GM19239 (cell line): ENCODE measurements at regions not wholly inside any gene's neighbourhood (a gene's known extent, or its start where the extent isn't known, plus 50 kb on each side); places are given as distances from the start of the nearest gene placed in this dataset.
"Not testable (repeated sequence)": the region's sequence is repeated elsewhere in the genome, so short reads cannot be mapped to it uniquely, and the experiment has no call there.

ENCODE experiments used
- DNase-seq: peaks from one replicate; pipeline ENCODE4 v3.0.0; 2011; ENCODE audit warnings: low spot score; ENCODE audit not compliant: insufficient read length
- FAIRE-seq: peaks from 2 replicates; lab custom pipeline; 2011; peaks lifted over from hg19 to GRCh38; lab: Jason Lieb, UNC

DNA sequence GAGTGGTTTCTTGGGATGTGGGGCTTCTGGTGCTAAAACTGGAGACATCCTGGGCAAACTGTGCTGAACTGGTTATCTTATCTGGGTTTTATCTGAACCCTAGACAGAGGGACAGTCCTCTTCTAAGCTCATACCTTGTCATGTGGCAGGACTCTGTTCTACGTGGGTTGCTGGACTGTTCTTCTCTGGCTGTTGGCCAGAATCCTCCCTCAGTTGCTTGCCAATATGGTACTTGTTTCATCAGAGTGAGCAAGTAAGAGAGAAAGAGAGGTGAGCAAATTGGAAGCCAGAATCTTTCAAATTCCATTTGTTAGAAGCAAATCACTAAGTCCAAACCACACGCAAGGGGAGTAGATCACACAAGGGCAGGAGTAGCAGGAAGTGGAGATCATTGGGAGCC, 291.5 kb upstream of the TBL1XR1 start:
- no peak for FAIRE-seq
- no peak for DNase-seq

DNA sequence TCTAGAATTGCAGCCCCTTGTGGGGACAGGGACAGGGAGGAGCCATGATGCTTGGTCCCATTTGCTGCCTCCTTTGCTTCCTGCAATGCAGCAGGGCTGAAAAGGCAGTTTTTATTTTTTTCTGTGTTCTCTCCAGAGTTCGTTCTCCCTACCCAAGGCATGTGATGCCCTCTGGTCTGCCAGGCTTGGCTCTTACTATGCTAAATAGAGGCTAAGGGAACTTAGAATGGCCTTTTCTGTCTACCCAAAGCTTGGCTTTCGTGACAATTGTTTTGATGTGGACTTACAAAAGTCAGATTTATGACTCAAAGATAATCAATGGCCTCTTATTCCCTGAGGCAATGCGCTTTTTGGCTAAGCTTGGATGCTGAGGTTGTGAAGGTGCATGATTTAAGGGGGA, 293.3 kb upstream of the TBL1XR1 start:
- no peak for FAIRE-seq
- no peak for DNase-seq

DNA sequence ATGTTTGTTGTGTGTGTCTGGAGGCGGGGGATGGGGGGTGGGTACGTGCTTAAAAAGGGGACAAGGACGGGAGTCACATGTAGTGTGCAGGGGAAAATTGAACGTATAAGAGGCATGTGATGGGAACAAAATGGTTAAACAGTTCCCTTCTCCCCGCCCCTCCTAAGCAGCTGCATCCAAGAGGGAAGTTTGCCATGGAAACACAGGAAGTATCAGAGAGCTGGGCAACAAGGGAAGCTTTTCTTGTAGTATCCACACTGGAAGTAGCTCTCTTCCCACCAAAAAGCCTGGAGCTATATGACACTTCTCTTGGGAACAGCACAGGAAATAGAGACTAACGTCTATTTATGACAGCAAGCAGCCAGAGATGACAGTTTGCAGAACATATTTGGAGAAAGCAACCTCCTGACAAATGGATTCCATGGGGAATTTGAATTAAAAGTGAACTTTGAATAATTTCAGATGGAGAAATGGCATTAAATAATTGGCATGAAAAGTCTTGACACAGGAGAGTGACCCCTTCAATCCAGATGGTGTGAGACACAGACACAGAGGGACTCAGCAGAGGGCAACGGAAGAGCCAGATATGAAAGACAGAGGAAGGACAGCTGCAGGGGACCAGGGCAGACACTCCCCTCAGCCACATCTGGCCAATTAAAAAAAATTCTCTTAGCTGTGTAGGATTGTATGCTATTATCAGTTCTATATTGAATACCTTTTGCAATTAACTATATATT, 294.2 kb upstream of the TBL1XR1 start:
- DNase-seq (no peak), FAIRE-seq (no peak)

DNA sequence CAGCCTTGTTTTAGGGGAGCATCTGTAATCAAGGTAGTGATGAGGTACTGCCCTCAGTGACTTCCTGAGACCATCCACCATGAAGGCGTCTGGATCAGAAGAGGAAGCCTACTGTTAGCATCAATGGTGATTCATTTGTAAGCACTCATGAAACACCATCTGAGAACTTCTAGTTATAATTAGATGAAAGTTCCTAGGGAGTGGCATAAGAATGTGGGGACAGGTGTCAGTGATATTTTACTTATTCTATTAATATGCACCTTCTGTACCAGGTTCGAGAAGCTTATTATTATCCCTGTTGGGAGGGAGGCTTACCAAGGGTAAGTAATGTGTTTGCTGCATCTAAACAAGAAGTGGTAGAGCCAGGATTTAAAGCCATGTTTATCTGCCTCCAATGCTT, 295.8 kb upstream of the TBL1XR1 start:
- FAIRE-seq (no peak), DNase-seq (no peak)

DNA sequence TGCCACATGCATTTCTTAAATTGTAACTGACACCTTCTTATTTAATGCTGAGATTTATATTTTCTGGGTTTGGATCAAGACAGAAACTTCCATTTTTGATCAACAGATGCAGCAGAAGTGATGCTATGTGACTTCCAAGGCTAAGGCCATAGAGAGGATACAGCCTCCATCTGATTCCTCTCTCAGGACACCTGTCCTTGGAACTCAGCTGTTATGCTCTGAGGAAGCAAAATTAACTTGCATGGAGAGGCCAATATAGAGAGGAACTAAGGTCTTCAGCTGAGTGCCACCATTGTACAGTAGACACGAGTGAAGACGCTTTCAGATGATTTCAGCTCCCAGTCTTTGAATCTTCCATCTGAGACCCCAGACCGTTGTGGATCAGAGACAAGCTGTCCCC, 296.9 kb upstream of the TBL1XR1 start:
- DNase-seq, result no peak
- FAIRE-seq, result no peak

DNA sequence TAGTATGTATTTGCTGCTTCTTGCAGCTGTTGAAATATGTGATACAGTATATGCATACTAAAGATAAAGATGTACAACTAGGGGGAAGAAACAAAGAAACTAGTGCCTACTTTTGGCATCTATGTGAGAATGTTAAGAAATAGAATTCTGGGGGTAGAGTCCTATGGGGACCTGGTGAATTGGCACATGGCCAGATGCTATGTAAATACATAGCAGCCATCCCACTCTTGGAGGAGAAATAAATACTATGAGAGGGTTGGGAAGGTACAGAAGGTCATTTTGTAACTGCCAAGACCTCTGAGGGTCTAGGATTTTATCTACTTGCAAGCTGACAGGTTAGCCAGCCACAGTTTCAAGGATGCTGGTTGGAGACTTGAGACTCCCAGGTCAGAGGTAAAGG, 298.3 kb upstream of the TBL1XR1 start:
- no peak for FAIRE-seq

DNA sequence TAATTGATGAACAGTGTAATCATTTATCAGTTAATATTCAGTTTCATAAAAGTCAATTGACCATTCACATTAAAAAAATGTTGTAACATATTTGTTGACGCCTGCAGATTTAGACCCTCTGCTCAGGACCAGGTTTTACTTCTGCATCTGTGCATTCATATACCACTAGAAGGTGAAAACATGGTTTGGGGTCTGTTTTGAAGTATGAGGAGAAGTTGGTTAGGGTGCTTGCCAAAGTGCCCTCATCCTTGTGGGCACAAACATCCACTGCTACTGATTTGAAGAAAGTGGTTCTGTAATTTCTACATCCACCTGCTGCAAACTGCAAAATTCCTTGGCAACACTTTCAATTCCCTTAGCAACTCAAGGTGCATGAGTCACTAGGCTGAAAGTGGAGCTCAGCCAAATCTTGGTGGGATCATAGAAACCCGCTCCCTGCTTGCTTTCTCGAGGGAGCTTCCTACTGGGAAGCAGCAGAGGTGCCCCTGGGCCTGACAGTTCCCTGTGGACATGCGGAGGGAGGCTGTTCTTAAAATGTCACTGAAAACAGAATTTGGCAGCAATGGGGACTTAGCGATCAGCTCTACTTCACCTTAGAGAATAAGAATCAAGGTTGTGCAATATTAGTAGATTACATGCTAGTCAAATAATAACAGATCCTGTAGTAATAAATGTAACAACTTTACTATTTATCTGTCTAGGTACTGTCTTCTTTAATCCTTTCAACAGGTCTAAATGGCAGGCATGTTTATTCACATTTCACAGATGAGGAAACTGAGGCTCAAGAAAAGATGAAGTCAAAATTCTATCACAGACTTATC, 301.0 kb upstream of the TBL1XR1 start:
- FAIRE-seq, result no peak
- DNase-seq, result no peak

More for the DNA sequence above, 298.3 kb upstream of the TBL1XR1 start:
- DNase-seq, result no peak

DNA sequence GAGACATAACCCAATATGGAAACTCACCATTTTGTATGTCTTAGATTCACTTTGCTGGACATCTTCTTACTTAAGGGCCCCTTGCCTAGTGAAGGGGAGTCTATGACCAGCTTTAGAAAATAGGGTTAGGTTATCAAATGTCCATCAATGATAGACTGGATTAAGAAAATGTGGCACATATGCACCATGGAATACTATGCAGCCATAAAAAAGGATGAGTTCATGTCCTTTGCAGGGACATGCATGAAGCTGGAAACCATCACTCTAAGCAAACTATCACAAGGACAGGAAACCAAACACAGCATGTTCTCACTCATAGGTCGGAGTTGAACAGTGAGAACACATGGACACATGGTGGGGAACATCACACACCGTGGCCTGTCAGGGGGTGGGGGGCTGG, 301.8 kb upstream of the TBL1XR1 start:
- not testable (repeated sequence) for DNase-seq, FAIRE-seq

DNA sequence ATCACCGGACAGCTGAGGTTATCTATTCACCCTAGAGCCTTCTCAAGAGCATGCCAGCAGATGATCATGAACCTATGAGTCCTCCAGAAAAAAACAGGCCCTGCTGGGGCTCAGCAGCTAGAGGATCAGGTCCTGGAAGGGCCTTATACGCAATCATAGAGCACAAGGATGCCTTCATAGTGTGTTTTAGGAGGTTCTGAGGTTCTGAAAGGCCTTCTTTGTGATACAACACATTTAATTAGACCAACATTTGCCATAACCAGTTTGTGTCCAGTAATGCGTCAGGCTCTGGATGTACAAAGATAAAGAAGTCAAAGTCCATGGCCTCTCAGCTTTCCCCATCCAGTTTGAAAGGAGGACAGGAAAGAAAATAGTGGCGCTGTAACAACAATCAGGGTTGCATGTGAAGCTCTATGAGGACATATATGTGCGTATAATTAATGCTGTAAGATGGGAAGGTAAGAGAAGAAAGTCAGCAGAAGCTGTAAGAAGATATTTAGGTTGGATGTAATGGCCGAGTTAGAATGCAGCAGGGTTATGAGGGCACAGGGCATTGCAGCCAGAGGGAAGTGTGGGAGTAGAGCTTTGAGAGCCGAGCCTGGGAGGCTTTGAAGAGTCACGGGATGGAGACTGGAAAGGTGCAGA, 302.6 kb upstream of the TBL1XR1 start:
- DNase-seq (no peak), FAIRE-seq (no peak)

DNA sequence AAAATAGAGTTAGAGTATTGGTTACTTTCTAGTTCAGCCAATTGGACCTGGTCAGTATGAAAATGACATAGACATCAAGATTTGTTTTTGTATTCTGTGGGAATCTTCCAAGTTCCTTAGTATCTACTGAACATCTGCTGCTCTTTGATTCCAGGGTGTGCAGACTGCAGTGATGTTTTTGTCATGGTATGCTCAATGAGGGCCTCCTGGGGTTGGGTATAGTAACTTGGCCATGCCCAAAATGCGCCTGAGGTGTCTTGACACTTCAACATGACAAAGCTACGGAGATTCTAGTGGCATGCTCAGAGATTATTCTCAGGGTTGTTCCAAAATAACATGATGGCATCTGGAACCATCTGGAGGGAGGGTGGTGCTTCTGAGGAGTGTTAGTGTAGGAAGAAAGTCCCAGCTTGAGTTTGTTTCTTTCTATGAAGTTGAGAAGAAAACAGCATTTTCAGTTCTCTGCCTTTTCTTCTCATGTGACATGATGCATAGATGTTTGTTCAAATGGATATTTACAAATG, 313.5 kb upstream of the TBL1XR1 start:
- DNase-seq (no peak), FAIRE-seq (no peak)

DNA sequence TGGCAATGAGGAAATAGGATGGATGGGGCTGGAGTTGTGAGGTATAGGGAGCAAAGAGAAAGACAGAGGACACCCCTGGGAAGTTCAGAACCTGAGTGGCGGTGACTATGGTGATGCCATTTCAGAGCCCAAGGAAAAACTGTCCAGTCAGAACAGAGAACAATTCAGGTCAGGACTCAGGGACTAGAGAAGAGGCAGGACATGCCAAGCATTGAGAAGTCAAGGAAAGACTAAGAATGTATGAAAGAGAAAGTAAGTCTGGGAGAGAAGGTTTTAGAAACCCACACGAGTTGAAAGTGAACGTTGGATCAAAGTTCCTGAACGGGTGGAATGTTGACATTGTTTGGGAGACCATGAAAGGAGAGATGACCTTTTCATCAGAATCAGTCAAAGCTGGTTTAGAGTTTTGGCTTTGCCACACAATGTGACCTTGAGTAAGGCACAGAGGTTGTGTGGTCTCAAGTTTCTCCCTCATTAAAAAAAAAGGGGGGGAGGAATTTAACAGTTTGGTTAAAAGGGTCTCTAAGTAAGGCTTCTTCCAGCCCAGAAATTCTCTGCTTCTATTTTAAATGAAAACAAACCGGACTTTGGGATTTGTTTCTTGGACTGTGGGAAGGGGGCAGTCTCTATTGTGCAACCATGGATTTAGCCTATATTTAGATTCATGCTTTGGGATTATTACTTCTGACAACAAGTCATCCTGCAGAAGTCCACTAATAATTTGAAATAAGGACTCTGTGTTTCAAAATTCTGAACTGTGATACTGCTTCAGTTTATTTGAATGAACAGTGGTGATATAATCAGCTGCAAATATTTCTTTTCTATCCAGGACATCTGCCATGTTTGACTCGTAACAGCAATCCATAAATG, 315.9 kb upstream of the TBL1XR1 start:
- DNase-seq (no peak), FAIRE-seq (no peak)

DNA sequence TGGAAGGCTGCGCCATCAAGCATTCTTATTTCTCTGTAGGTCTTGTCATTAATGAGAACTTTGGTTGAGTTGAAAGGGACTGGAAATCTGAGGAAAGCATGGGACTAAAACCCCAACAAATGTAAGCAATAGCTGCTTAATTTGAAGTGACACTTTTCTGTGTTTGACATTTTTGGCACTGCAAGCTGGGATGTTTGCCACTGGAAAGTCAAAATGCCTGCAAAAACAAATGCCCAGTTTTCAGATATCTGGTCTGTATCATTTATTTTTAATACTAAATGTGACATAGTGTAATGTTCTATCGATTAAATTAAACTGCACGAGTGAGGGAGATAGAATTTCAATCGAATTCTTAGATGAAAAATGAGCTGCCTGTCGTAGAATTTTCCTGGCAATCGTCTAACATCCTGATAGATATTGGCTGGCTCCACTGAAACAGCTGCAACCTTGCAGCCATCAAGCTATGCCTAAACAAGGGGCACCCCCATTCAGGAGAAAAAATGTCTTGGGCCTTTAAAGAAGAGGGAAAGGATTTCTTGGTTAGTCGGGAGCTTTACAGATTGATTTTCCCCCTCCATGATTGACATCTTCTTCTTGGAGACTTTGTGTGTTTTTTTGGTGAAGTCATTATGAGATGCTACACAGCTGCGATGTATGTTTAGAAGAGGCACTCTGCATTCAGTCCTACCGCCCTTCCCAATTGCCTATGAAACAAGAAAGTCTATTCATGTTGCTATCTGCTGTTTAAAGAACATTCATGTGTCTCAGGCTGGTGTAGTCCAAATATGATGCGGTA, 316.7 kb upstream of the TBL1XR1 start:
- FAIRE-seq, result no peak
- DNase-seq, result no peak

DNA sequence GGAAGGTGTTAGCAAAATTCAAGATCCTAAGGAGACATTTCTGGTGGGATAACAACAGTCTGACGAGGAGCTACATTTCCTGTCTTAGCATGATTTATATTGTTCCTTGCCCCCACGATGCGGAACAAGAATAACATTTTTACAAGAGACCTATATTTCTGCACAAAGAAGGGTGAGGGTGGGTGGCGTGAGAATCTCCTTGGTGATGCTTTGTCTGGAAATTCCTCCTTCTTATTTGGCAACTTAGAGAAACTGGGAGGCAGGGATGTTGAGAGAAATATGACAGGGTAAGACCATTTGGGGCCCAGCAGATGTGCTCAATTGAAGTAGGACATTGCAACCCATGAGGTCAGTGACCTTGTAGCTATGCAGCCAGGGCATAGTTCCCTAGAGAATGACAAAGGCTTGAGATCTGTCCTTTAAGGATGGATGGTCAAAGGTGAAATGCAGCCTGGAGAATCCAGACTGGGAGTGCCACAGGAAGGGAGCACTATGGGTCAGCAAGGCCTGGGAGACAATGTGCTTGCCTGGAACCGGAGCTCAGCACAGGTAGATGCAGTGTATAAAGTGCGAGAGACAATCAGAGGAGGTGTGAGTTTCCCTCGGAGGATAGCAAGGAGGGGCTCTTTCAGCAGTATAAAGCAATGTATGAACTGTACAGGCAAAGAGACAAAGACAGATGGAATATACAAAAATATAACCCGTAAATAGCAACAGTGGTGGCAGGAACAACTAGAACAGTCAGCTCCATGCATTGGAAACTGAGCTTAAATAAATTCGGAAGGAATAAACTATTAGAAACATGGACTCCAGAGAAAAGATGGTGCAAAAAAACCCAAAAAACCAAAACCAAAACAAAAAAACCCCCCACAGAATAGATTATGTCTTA, 317.6 kb upstream of the TBL1XR1 start:
- DNase-seq (no peak), FAIRE-seq (no peak)

DNA sequence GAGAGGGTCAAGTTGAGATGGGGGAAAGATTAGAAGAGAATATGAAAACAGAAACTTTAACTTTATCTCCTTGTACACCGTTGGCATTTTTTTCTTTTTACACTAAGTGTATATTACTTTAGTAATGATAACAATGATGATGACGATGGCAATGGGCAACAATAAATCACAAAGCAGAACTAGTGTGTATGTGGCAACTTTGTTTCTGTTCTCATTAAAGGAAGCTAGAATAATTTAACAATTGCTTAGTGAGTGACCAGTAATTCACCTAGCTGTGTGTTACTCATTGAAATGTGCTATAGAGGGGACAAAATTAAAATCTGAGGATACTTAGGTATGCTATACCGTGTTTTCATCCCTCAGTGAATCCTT, 318.5 kb upstream of the TBL1XR1 start:
- DNase-seq (no peak), FAIRE-seq (no peak)

DNA sequence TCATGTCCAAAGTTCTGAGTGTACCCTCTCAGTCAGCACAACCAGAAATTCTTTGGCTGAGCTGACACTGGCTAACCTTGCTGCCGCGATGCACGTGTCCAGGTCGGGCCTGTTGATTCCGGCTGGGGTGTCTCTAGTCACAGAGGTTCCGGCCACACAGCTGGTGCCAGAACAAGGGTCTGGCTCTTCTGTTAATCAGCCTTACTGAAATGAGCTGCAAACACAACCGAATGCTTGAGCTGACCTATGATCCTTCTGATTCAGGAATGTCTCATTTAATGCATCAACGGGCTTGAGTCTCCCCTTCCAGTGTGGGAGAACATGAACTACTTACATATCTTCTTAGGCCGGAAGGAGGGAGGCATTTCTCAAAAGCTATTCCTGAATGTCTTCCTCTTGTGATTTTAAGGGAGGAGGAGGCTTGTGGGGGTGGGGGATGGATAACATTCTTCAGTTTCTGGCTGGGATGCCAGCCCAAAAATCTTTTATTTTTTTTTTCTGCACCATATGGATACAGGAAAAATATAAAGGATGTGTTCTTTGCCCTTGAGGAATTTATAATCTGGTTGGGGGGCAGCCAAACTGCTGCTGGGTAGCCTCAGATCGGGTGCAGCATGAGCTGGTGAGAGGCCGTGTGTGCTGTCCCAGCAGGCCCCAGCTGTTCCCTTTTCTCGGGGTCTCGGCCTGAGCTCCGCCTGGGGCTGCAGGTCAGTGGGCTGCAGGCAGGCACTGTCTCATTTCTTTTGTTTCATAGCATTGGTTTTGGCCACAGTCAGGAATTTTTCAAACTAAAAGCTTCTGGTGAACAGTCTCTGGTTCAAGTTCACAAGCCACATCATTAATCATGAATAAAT, 319.1 kb upstream of the TBL1XR1 start:
- FAIRE-seq, result no peak

DNA sequence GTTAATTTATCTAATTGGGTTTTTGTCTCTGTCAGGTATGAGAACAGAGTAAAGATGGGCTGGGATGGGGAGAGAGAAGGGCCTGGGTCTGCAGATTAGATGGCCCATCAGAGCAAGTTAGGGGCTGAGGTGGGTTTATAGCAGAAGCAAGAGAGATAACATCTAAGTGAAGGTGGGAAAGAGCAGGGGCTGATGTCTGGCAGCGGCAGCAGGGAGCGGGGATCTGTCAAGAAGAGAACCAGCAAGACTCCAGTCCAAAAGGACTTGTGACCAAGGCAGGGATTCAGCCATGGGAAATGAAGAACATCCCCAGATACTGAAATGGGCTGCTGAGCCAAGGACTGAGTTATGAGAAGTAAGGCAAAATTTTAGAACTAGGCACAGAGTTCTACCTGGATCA, 320.6 kb upstream of the TBL1XR1 start:
- FAIRE-seq, result no peak

More for the DNA sequence above, 319.1 kb upstream of the TBL1XR1 start:
- no peak for DNase-seq

DNA sequence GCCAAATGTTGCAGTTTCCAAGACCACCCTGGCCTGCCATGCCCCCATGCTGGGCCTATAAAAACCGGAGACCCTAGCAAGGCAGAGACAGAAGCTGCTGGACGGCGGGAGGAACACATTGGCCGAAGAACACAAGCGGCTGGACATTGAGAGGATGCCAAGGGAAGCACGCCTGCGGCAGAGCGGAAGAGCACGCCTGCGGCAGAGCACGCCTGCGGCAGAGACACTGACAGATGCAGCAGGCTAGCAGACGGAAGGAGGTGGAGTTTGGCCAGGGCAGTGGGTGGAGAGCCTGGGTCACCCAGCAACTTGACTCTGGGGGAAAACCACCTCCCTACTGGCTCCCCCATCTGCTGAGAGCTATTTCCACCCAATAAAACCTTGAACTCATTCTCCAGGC, 322.3 kb upstream of the TBL1XR1 start:
- DNase-seq, result no peak
- no peak for FAIRE-seq

More for the DNA sequence above, 320.6 kb upstream of the TBL1XR1 start:
- no peak for DNase-seq
